Activated naive CD4-positive, alpha-beta T cell treated with anti-CD3 and anti-CD28 coated beads, Interleukin-2, amount 50 U/mL, for 72 hours (primary cell): ENCODE measurements at regions not wholly inside any gene's neighbourhood (a gene's known extent, or its start where the extent isn't known, plus 50 kb on each side); places are given as distances from the start of the nearest gene placed in this dataset.
A peak's percentile ranks its signal among the peaks of the same experiment; 100 is the strongest.

Experiments
- ATAC-seq, 2 donors: fragments of 150-1000 bp; cut with Tn5 transposase; 2 replicates each; pipeline ENCODE4 v1.10.0; 2021; ENCODE audit warnings: mild to moderate bottlenecking in 2 of 2, moderate library complexity in 2 of 2
- DNase-seq, 2 donors: peaks; one replicate each; pipeline ENCODE4 v3.0.0; 2021 to 2022; ENCODE audit warnings: low spot score in 2 of 2
- H3K27ac Mint-ChIP-seq, 2 donors: one replicate each; pipeline ENCODE4 v1.8.0; 2022; ENCODE audit warnings: mild to moderate bottlenecking in 2 of 2, mixed read lengths in 2 of 2
- H3K36me3 Mint-ChIP-seq, 2 donors: one replicate each; pipeline ENCODE4 v1.8.0; 2022; ENCODE audit warnings: mixed read lengths in 2 of 2
- H3K9me3 Mint-ChIP-seq, 2 donors: one replicate each; pipeline ENCODE4 v1.8.0; 2022; ENCODE audit warnings: mixed read lengths in 2 of 2

DNA sequence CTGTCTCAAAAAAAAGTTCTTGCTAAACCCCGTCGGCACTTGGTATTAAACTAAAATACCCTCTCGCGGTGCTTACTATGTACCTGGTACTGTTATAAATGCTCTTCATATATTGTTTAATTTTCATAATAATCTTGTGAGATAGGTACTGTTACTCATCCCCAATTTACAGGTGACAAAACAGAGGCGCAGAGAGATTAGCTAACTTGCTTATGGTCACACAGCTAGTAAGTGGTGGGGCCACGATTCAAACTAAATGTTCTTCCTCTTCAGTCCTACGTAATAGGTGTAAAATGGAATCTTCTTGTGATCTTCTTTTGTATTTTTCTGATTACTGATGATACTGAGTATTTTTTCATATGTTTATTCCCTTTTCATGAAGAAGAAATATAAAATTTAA, 51.3 kb downstream of the TET3 start:
- no peak for ATAC-seq
- Mint-ChIP-seq H3K36me3 (peaks cover 0 to 7% of the 10 kb centered on the region in 2 donors), H3K9me3 (no peaks in the 10 kb centered on the region), H3K27ac (peak overlapping the region in 1 of 2 donors; percentile 27)
- no peak for DNase-seq

GRCh38 chr2:74036450-74037195, 51.9 kb downstream of the TET3 start:
- no peak for DNase-seq
- peak overlapping the region in 1 of 2 donors; percentile 3 for H3K27ac Mint-ChIP-seq
- no peak for ATAC-seq

DNA sequence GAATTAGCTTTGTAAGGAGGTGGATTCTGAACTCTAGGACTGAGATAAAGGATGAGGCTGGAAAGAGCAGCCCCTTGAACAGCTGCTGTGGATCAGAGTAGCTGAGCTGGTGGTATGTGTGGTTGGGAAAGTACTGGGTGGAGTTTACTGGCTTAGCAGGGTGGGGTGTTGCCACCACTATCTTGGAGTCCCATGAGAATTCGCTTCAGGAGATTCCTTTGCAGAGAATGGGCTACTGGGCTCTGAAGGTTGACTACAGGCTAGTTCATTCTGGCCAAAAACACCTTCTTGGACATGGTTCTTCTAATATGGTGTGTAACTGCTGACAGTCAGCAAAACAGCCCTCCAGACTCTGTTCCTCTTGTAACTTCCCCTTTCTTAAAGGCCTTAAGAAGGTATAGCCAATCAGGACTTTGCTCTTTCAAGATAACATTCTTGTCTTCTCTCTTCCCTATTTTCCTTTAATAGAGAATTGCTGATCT, 52.7 kb downstream of the TET3 start:
- no peak for ATAC-seq
- DNase-seq, result no peak
- Mint-ChIP-seq H3K9me3 (no peaks in the 10 kb centered on the region), H3K36me3 (peaks cover 0 to 7% of the 10 kb centered on the region in 2 donors), H3K27ac (peak overlapping the region in 1 of 2 donors; percentile 3)

More at GRCh38 chr2:74036450-74037195, 51.9 kb downstream of the TET3 start:
- Mint-ChIP-seq H3K36me3 (peaks cover 0 to 7% of the 10 kb centered on the region in 2 donors), H3K9me3 (no peaks in the 10 kb centered on the region)

- Mint-ChIP-seq H3K9me3 (no peaks in the 10 kb centered on the region), H3K27ac (peak overlapping the region in 1 of 2 donors; percentile 4), H3K36me3 (peaks cover 0 to 7% of the 10 kb centered on the region in 2 donors)
- DNase-seq (no peak), ATAC-seq (no peak)
Measured at GRCh38 chr2:74039611-74040010, 54.9 kb downstream of the TET3 start.

- no peak for ATAC-seq
- no peaks in the 10 kb centered on the region for H3K9me3 Mint-ChIP-seq
- peaks cover 0 to 7% of the 10 kb centered on the region in 2 donors for H3K36me3 Mint-ChIP-seq
- DNase-seq, result no peak
- H3K27ac Mint-ChIP-seq, result peak overlapping the region in 1 of 2 donors; percentile 34
Measured at GRCh38 chr2:74041182-74041581, 56.5 kb downstream of the TET3 start.

GRCh38 chr2:74041726-74042125, 57.0 kb downstream of the TET3 start:
- Mint-ChIP-seq H3K27ac (no peak overlapping the region), H3K9me3 (no peaks in the 10 kb centered on the region), H3K36me3 (peaks cover 0 to 7% of the 10 kb centered on the region in 2 donors)
- no peak for DNase-seq
- no peak for ATAC-seq

- ATAC-seq (no peak), DNase-seq (no peak)
- Mint-ChIP-seq H3K9me3 (no peaks in the 10 kb centered on the region), H3K27ac (peak overlapping the region in 1 of 2 donors; percentile 19), H3K36me3 (peaks cover 0 to 12% of the 10 kb centered on the region in 2 donors)
Measured at GRCh38 chr2:74042606-74043005, 57.9 kb downstream of the TET3 start.

DNA sequence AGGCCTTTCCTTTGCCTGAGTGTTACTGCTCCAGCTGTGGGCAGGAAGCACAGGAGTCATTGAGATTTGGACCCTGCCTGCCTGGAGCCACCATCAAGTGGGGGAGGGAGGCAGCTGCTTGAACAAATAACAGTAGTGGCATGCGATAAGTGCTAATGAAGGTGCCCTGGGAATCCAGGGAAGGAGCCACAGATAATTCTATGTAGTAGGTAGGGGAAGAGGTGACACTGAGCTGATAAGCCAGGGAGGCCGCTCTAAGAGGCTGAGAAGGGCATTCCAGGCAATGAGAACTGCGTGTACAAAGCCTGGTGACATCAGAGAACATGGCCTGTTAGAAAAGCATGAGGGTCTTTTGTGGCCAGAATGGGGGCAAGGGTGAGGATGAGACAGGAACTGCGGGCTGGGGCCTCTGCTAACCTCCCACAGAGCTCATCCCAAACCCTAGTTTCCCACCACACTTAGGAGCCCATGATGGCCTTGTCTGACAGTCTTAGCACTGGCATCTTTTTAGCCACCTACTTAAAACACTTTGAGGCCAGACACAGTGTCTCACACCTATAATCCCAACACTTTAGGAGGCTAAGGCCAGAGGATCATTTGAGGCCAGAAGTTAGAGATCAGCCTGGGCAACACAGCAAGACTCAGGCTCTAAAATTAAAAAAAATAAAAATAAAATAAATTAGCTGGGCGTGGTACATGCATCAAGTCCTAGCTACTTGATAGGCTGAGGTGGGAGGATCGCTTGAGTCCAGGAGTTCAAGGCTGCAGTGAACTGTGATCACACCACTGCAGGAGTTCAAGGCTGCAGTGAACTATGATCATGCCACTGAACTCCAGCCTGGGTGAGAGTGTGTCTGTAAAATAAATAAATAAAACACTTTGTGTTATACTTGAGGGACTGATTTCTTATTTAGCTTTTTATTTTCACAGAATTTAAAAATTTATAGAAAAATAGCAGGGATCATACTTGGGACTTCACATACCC, 58.9 kb downstream of the TET3 start:
- ATAC-seq (no peak), DNase-seq (no peak)
- Mint-ChIP-seq H3K9me3 (no peaks in the 10 kb centered on the region), H3K27ac (peak overlapping the region in 1 of 2 donors; percentile 73), H3K36me3 (peaks cover 0 to 12% of the 10 kb centered on the region in 2 donors)

- peaks cover 0 to 8% of the 10 kb centered on the region in 2 donors for H3K36me3 Mint-ChIP-seq
- DNase-seq, result no peak
- ATAC-seq, result no peak
- no peaks in the 10 kb centered on the region for H3K9me3 Mint-ChIP-seq
- H3K27ac Mint-ChIP-seq, result peak overlapping the region in 1 of 2 donors; percentile 81
Measured at GRCh38 chr2:74044999-74045398, 60.3 kb downstream of the TET3 start.

DNA sequence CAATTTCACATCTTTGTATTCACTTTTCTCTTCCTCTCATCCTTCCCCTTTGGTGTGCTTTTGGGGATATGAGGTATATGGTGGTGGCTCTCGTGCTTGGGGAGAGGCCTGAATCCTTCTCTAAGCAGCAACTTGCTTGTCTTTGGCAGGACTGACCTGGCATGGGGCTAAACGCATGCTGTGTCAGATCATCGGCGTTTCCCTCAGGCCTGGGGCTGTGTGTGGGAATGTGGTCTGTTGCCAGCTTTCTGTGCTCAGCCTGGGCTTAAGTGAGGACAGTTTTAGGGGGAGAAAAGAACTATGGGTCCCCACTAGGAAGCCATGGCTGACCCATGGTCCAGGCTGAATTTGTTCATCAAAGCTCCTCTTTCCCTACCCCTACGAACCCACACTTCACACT, 60.7 kb downstream of the TET3 start:
- DNase-seq, result no peak
- Mint-ChIP-seq H3K27ac (peak overlapping the region; percentile 63 to 81), H3K9me3 (no peaks in the 10 kb centered on the region), H3K36me3 (peaks cover 0 to 4% of the 10 kb centered on the region in 2 donors)
- no peak for ATAC-seq

GRCh38 chr2:74046441-74046840, 61.7 kb downstream of the TET3 start:
- ATAC-seq, result no peak
- H3K9me3 Mint-ChIP-seq, result no peaks in the 10 kb centered on the region
- no peak for DNase-seq
- peak overlapping the region; percentile 58 to 81 for H3K27ac Mint-ChIP-seq
- peaks cover 0 to 4% of the 10 kb centered on the region in 2 donors for H3K36me3 Mint-ChIP-seq

- Mint-ChIP-seq H3K27ac (peak overlapping the region; percentile 63 to 81), H3K9me3 (no peaks in the 10 kb centered on the region), H3K36me3 (peaks cover 0 to 4% of the 10 kb centered on the region in 2 donors)
- DNase-seq, result no peak
- no peak for ATAC-seq
Measured at GRCh38 chr2:74047152-74047551, 62.4 kb downstream of the TET3 start.

DNA sequence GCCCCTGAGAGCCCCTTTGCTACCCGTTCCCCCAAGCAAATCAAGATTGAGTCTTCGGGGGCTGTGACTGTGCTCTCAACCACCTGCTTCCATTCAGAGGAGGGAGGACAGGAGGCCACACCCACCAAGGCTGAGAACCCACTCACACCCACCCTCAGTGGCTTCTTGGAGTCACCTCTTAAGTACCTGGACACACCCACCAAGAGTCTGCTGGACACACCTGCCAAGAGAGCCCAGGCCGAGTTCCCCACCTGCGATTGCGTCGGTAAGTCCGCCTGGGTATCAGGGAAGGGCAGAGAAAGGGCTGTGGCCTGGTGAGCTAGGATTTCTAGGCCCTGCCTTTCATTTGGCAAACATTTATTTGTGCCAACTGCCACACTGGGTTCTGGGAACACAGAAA, 63.4 kb downstream of the TET3 start:
- Mint-ChIP-seq H3K27ac (peak overlapping the region in 1 of 2 donors; percentile 81), H3K9me3 (no peaks in the 10 kb centered on the region), H3K36me3 (peaks cover 0 to 7% of the 10 kb centered on the region in 2 donors)
- no peak for ATAC-seq
- DNase-seq, result no peak

DNA sequence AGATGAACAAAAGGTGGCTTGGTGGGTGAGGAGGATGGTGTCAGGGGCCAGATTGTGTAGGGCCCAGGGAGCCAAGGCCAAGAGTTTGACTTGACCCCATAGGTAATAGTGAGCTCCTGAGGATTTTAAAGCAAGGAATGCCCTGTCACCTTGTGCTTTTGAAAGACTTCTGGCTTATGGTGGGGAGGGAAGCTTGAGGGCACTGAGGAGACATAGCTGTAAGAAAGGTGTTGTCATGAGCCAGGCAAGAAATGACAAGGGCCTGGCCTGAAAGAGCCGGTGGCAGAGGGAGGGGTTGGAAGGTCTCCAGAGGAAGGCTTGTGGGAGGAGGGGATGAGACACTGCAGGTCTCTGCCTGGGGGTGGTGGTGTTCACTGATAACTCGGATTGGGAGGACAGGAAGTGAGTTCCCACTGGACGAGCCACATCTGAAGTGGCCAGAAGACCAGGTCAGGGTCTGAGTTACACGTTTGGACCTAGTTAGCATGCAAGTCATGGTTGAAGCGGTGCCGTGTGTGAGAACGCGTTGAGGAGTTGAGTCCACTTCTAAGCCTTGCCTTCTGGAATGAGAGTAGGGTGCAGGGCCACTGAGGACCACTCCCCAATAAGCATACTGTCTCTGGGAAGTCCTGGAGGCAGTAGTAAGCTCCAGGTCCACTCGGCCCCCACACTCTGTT, 64.3 kb downstream of the TET3 start:
- H3K9me3 Mint-ChIP-seq, result no peaks in the 10 kb centered on the region
- H3K27ac Mint-ChIP-seq, result peak overlapping the region; percentile 34 to 81
- ATAC-seq, result no peak
- H3K36me3 Mint-ChIP-seq, result peaks cover 0 to 15% of the 10 kb centered on the region in 2 donors
- DNase-seq, result no peak

- ATAC-seq (no peak), DNase-seq (no peak)
- Mint-ChIP-seq H3K27ac (no peak overlapping the region), H3K36me3 (peaks cover 0 to 15% of the 10 kb centered on the region in 2 donors), H3K9me3 (no peaks in the 10 kb centered on the region)
Measured at GRCh38 chr2:74050151-74050550, 65.4 kb downstream of the TET3 start.

DNA sequence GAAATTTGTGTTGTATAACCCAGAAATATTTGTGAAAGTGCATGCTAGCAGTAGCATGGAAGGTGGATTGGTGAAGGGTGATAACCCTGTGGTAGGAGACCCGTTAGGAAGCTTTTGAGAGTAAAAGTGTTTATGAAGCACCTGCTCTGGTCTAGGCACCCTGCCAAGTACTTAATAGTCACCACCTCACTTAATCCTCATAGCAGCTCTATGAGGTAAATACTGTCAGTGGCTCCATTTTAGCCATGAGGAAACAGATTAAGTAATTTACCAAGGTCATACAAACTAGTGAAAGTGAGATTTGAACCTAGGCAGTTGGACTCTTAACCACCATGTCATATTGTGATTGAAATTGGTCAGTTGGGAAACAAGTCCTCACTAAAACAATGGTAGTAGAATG, 66.8 kb downstream of the TET3 start:
- Mint-ChIP-seq H3K36me3 (peaks cover 0 to 19% of the 10 kb centered on the region in 2 donors), H3K27ac (peak overlapping the region in 1 of 2 donors; percentile 43), H3K9me3 (no peaks in the 10 kb centered on the region)
- DNase-seq (no peak), ATAC-seq (no peak)
